MCF 10A (cell line): ENCODE measurements at regions not wholly inside any gene's neighbourhood (a gene's known extent, or its start where the extent isn't known, plus 50 kb on each side); places are given as distances from the start of the nearest gene placed in this dataset.
A peak's percentile ranks its signal among the peaks of the same experiment; 100 is the strongest.

Experiments
- BruUV-seq: library from RNA; stranded (reverse); fragments of 400-500 nt; replicated peaks from 2 replicates; lab custom pipeline; 2021; lab: Mats Ljungman, UMichigan
- CTCF ChIA-PET: fragments of 300-600 bp; sonication (Branson Sonifier 250); formaldehyde crosslinking; extraction: SDS; loops from one replicate; lab custom pipeline; 2021; ENCODE audit warnings: antibody characterized with exemption, inconsistent platforms; lab: Yijun Ruan, JAX
- POLR2A ChIA-PET: fragments of 300-600, 350-650 bp; sonication (Branson Sonifier 250); formaldehyde crosslinking; extraction: SDS; loops from one replicate; lab custom pipeline; 2020; ENCODE audit warnings: antibody characterized with exemption, inconsistent platforms; lab: Yijun Ruan, JAX
- DNase-seq: peaks from one replicate; pipeline ENCODE4 v3.0.0-alpha.2; 2018; ENCODE audit not compliant: unreplicated experiment
- H3K27ac Mint-ChIP-seq: one replicate; pipeline ENCODE4 v1.8.0; 2022; ENCODE audit warnings: mild to moderate bottlenecking, low read depth, mixed read lengths; ENCODE audit not compliant: unreplicated experiment
- H3K27me3 Mint-ChIP-seq: one replicate; pipeline ENCODE4 v1.8.0; 2022; ENCODE audit warnings: mixed read lengths; ENCODE audit not compliant: insufficient read depth, unreplicated experiment
- H3K36me3 Mint-ChIP-seq: one replicate; pipeline ENCODE4 v1.8.0; 2022; ENCODE audit warnings: mild to moderate bottlenecking, moderate library complexity, mixed read lengths; ENCODE audit not compliant: insufficient read depth, unreplicated experiment
- H3K4me1 Mint-ChIP-seq: one replicate; pipeline ENCODE4 v1.8.0; 2022; ENCODE audit warnings: mixed read lengths; ENCODE audit not compliant: insufficient read depth, unreplicated experiment
- H3K4me3 Mint-ChIP-seq: one replicate; pipeline ENCODE4 v1.8.0; 2022; ENCODE audit warnings: mild to moderate bottlenecking, moderate library complexity, mixed read lengths; ENCODE audit not compliant: unreplicated experiment
- H3K9me3 Mint-ChIP-seq: one replicate; pipeline ENCODE4 v1.8.0; 2022; ENCODE audit warnings: mixed read lengths; ENCODE audit not compliant: unreplicated experiment
- CTCF ChIP-seq: fragments of 200-600 bp; IDR thresholded peaks from one replicate; pipeline ENCODE4 v1.8.0; 2022; ENCODE audit warnings: antibody characterized with exemption, mild to moderate bottlenecking; ENCODE audit not compliant: unreplicated experiment
- intact Hi-C: fragments of 100-400 bp; cut with micrococcal nuclease; formaldehyde crosslinking; loops from 2 replicates; pipeline ENCODE4 v1.14.1; 2022

- intact Hi-C loops = no loop called here
- no peaks in the 10 kb centered on the region for H3K36me3 Mint-ChIP-seq
- H3K9me3 Mint-ChIP-seq = no peaks in the 10 kb centered on the region
- H3K27ac Mint-ChIP-seq = no peak overlapping the region
- no peak for TF ChIP-seq CTCF
- peaks cover 4% of the 10 kb centered on the region for H3K4me1 Mint-ChIP-seq
- no peak for DNase-seq
- ChIA-PET POLR2A (interaction anchor here (0.7 kb wide), 1 partner anchor 292 kb away, joined by 3 read pairs; no protein-coding TSS in a partner anchor), CTCF (interaction anchor here (0.6 to 8.7 kb wide), 9 partner anchors 24 to 437 kb away, joined by 3 to 82 read pairs (median 28); no protein-coding TSS in a partner anchor)
- no peak overlapping the region for H3K4me3 Mint-ChIP-seq
- no peaks in the 10 kb centered on the region for H3K27me3 Mint-ChIP-seq
- BruUV-seq = no TSS peak
Measured at GRCh38 chr15:77545058-77545457, 87.7 kb downstream of the LINGO1 start.

DNA sequence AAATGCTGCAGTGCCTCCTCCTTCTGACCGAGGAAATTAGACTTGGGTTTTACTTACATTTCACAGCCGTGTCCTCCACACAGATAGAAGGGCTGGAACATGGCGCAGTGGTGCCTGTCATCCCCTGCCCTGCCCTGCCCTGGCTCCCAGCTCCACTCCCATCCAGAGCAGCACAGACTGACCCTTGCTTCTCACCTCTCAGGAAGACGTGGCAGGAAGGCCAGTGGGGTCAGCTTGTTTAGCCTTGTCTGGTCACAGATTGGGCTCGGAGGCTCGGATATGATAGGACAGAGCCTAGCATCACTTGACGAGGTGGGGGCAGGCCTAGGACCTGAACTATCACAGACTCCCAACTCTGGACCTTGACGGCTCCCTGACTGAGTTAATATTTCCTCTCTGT is 88.5 kb downstream of the LINGO1 start:
- no peaks in the 10 kb centered on the region for H3K36me3 Mint-ChIP-seq
- no peaks in the 10 kb centered on the region for H3K9me3 Mint-ChIP-seq
- POLR2A ChIA-PET = interaction anchor here (0.7 to 1.3 kb wide), 3 partner anchors 288 to 425 kb away, joined by 3 to 7 read pairs (median 3); no protein-coding TSS in a partner anchor
- no peak overlapping the region for H3K27ac Mint-ChIP-seq
- TF ChIP-seq CTCF = no peak
- no peak overlapping the region for H3K4me3 Mint-ChIP-seq
- intact Hi-C loops = no loop called here
- CTCF ChIA-PET = interaction anchor here (0.6 to 8.7 kb wide), 40 partner anchors 9 to 522 kb away, joined by 3 to 82 read pairs (median 4); no protein-coding TSS in a partner anchor
- no peak for DNase-seq
- H3K27me3 Mint-ChIP-seq = no peaks in the 10 kb centered on the region
- peaks cover 9% of the 10 kb centered on the region for H3K4me1 Mint-ChIP-seq
- BruUV-seq = no TSS peak

GRCh38 chr15:77543159-77543882 is 89.4 kb downstream of the LINGO1 start:
- peak; percentile 85 for DNase-seq
- Mint-ChIP-seq H3K4me1 (peaks cover 17% of the 10 kb centered on the region), H3K36me3 (no peaks in the 10 kb centered on the region), H3K27me3 (no peaks in the 10 kb centered on the region), H3K27ac (peak overlapping the region; percentile 25), H3K9me3 (no peaks in the 10 kb centered on the region), H3K4me3 (peak overlapping the region; percentile 63)
- ChIA-PET POLR2A (interaction anchor here (0.6 to 2.1 kb wide), 10 partner anchors 46 to 602 kb away, joined by 3 to 11 read pairs (median 3); partner anchors contain the start of gene HMG20A), CTCF (interaction anchor here (0.6 to 8.7 kb wide), 65 partner anchors 8 to 559 kb away, joined by 3 to 82 read pairs (median 4); no protein-coding TSS in a partner anchor)
- no TSS peak for BruUV-seq
- intact Hi-C loops = loop anchor here (1.0 to 2.0 kb wide), 5 partner anchors 47 to 519 kb away; partner anchors contain the start of genes HMG20A and PEAK1
- TF ChIP-seq CTCF = peak; percentile 97

GRCh38 chr15:77542491-77543001 is 90.2 kb downstream of the LINGO1 start:
- peak overlapping the region; percentile 63 for H3K4me3 Mint-ChIP-seq
- peak overlapping the region; percentile 25 for H3K27ac Mint-ChIP-seq
- no TSS peak for BruUV-seq
- H3K27me3 Mint-ChIP-seq = no peaks in the 10 kb centered on the region
- no peaks in the 10 kb centered on the region for H3K9me3 Mint-ChIP-seq
- CTCF ChIA-PET = interaction anchor here (0.5 to 8.7 kb wide), 43 partner anchors 10 to 521 kb away, joined by 3 to 82 read pairs (median 5); no protein-coding TSS in a partner anchor
- no peaks in the 10 kb centered on the region for H3K36me3 Mint-ChIP-seq
- POLR2A ChIA-PET = interaction anchor here (1.0 to 2.1 kb wide), 7 partner anchors 45 to 601 kb away, joined by 3 to 11 read pairs (median 5); partner anchors contain the start of gene HMG20A
- no peak for TF ChIP-seq CTCF
- intact Hi-C loops = loop anchor here (1.0 to 2.0 kb wide), 5 partner anchors 46 to 518 kb away; partner anchors contain the start of genes HMG20A and PEAK1
- H3K4me1 Mint-ChIP-seq = peaks cover 19% of the 10 kb centered on the region
- peak; percentile 37 for DNase-seq
